Prostate gland (tissue), 2 donors: ENCODE measurements at regions not wholly inside any gene's neighbourhood (a gene's known extent, or its start where the extent isn't known, plus 50 kb on each side); places are given as distances from the start of the nearest gene placed in this dataset.

Experiments used
- CTCF ChIP-seq, 4 experiments: fragments of 200-600 bp in 2 of 4; fragments of 450-650 bp in 2 of 4; sonication (generic) in 2 of 4; IDR thresholded peaks; 1 replicate in 3 of 4; 2 replicates in 1 of 4; pipeline ENCODE4 v1.5.1; 2016 to 2019; ENCODE audit warnings: antibody characterized with exemption in 4 of 4, mild to moderate bottlenecking in 2 of 4, moderate library complexity in 2 of 4
- POLR2A ChIP-seq: fragments of 450-650 bp; IDR thresholded peaks from one replicate; pipeline ENCODE4 v1.6.1; 2016; ENCODE audit warnings: antibody characterized with exemption, mild to moderate bottlenecking
- POLR2AphosphoS5 ChIP-seq: sonication (generic); formaldehyde crosslinking; IDR thresholded peaks from one replicate; pipeline ENCODE4 v1.6.1; 2017; ENCODE audit warnings: antibody characterized with exemption

GRCh38 chr11:23318670-23319069 is 458.4 kb upstream of the CCDC179 start:
- TF ChIP-seq CTCF (IDR thresholded peaks at IDR 0.05) (no peak), POLR2AphosphoS5 (no peak), POLR2A (no peak)
